ENCODE measurements at regions not wholly inside any gene's neighbourhood (a gene's known extent, or its start where the extent isn't known, plus 50 kb on each side); places are given as distances from the start of the nearest gene placed in this dataset.

DNA sequence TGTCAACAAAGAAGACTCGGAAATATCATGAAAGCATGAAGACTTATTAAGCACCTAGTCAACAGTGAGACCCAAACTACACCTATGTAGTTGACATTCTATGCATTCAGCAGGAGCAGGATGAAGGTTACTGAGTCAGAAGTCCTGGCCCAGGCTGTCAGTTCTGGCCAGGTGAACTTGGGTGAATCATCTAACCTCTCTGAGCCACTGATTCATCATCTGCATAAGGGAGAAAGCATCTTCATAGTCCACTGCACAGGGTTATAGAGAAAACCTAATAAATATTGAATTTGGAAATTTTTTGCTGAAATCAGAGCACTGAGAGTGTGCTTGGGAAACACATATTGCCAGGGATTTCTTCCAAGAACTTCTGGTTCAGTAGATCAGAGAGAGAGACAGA lies 296.0 kb upstream of the SFRP2 start:
- Histone ChIP-seq H3K4me1 (ENCODE audit: control insufficient read depth, low read depth, low read length) (no peaks in the 10 kb centered on the region), H3K9me3 (ENCODE audit: control insufficient read depth, low read depth, low read length) (no peaks in the 10 kb centered on the region), H3K4me3 (ENCODE audit: low read length) (no peak overlapping the region), H3K36me3 (ENCODE audit: control insufficient read depth, low read depth, low read length) (no peaks in the 10 kb centered on the region), H3K27me3 (ENCODE audit: control insufficient read depth, insufficient read depth, low read length) (no peaks in the 10 kb centered on the region), H3K9ac (ENCODE audit: low read length) (no peak overlapping the region), H3K27ac (ENCODE audit: low read length) (no peak overlapping the region)

GRCh38 chr4:154082760-154083535 lies 294.1 kb upstream of the SFRP2 start:
- H3K9ac ChIP-seq (ENCODE audit: low read length): no peak overlapping the region
- no peaks in the 10 kb centered on the region for H3K4me1 ChIP-seq (ENCODE audit: control insufficient read depth, low read depth, low read length)
- no peaks in the 10 kb centered on the region for H3K36me3 ChIP-seq (ENCODE audit: control insufficient read depth, low read depth, low read length)
- H3K27me3 ChIP-seq (ENCODE audit: control insufficient read depth, insufficient read depth, low read length): no peaks in the 10 kb centered on the region
- H3K27ac ChIP-seq (ENCODE audit: low read length): no peak overlapping the region
- no peaks in the 10 kb centered on the region for H3K9me3 ChIP-seq (ENCODE audit: control insufficient read depth, low read depth, low read length)
- no peak overlapping the region for H3K4me3 ChIP-seq (ENCODE audit: low read length)

DNA sequence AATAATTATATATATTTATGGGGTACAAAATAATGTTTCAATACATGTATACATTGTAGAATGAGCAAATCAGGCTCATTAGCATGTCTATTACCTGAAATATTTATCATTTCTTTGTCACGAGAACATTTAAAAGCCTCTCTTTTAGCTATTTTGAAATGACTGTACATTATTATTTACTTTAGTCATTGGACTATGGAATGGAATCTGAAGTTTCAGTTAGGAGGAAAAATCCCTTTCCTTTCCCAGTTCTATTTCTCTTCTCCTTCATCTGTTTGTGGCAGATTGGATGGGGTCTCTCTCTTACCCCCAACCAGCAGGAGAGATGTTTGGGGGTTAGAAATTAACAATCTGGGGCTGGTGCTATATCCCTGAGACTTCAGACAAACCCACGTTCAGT lies 292.5 kb upstream of the SFRP2 start:
- H3K4me1 ChIP-seq (ENCODE audit: control insufficient read depth, low read depth, low read length): no peaks in the 10 kb centered on the region
- no peak overlapping the region for H3K27ac ChIP-seq (ENCODE audit: low read length)
- H3K36me3 ChIP-seq (ENCODE audit: control insufficient read depth, low read depth, low read length): no peaks in the 10 kb centered on the region
- no peak overlapping the region for H3K9ac ChIP-seq (ENCODE audit: low read length)
- H3K4me3 ChIP-seq (ENCODE audit: low read length): no peak overlapping the region
- H3K27me3 ChIP-seq (ENCODE audit: control insufficient read depth, insufficient read depth, low read length): no peaks in the 10 kb centered on the region
- no peaks in the 10 kb centered on the region for H3K9me3 ChIP-seq (ENCODE audit: control insufficient read depth, low read depth, low read length)

DNA sequence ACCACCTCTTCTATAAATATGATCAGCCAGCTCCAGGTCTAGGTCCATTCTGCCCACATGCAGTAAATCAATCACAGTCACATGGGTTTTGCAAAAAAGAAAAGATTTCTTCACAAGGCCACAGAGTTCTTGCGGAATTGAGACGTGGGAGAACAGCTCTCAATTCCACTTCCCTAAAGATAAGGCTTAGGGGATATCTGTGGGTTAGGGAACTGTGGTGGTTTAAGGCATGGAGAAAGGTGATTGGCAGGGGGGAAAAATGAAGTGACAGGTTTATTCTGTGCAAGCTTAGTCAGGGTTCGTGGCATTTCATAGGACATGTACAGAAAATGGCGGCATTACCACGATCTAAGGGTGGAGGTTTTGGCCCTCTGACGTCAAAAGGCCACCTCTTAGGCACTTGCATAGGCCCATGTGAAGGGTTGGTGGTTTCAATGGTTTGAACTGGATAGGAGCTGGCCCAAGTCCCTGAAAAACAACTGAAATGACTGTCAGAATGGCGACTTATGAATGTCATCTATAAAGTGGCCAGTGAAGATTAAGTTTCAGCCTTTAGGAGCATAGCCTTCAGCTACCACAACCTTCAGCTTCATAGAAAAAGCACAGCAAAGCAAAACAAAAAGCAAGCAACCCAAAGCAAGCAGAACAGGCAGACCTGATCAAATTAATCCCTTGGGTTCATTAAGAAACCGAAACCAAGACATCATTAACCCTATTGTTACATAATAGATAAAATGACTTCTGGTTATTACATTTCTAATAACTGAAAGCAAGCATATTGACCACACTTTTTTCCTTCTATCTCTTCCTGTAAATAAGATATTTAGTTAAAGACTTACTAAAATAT lies 289.8 kb upstream of the SFRP2 start:
- Histone ChIP-seq H3K9ac (ENCODE audit: low read length) (no peak overlapping the region), H3K9me3 (ENCODE audit: control insufficient read depth, low read depth, low read length) (no peaks in the 10 kb centered on the region), H3K27me3 (ENCODE audit: control insufficient read depth, insufficient read depth, low read length) (no peaks in the 10 kb centered on the region), H3K27ac (ENCODE audit: low read length) (no peak overlapping the region), H3K4me3 (ENCODE audit: low read length) (no peak overlapping the region), H3K36me3 (ENCODE audit: control insufficient read depth, low read depth, low read length) (no peaks in the 10 kb centered on the region), H3K4me1 (ENCODE audit: control insufficient read depth, low read depth, low read length) (no peaks in the 10 kb centered on the region)

DNA sequence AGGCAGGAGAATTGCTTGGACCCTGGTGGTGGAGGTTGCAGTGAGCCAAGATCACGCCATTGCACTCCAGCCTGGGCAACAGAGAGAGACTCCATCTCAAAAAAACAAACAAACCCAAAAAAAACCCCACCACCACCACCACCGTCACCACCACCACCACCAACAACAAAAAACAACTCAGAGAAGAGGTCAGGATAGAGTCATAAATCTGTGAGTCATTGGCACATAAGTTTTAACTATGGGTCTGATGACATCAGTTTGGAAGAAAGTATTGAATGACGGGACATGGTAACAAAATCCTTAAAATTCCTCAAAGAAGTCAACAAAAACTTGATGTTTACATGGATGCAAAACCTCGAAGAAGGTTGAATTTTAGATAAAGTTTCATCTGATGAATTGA lies 288.0 kb upstream of the SFRP2 start:
- no peak overlapping the region for H3K9ac ChIP-seq (ENCODE audit: low read length)
- H3K4me3 ChIP-seq (ENCODE audit: low read length): no peak overlapping the region
- no peak overlapping the region for H3K27ac ChIP-seq (ENCODE audit: low read length)
- H3K36me3 ChIP-seq (ENCODE audit: control insufficient read depth, low read depth, low read length): no peaks in the 10 kb centered on the region
- no peaks in the 10 kb centered on the region for H3K4me1 ChIP-seq (ENCODE audit: control insufficient read depth, low read depth, low read length)
- H3K27me3 ChIP-seq (ENCODE audit: control insufficient read depth, insufficient read depth, low read length): no peaks in the 10 kb centered on the region
- no peaks in the 10 kb centered on the region for H3K9me3 ChIP-seq (ENCODE audit: control insufficient read depth, low read depth, low read length)

- Histone ChIP-seq H3K4me1 (ENCODE audit: control insufficient read depth, low read depth, low read length) (no peaks in the 10 kb centered on the region), H3K36me3 (ENCODE audit: control insufficient read depth, low read depth, low read length) (no peaks in the 10 kb centered on the region), H3K4me3 (ENCODE audit: low read length) (no peak overlapping the region), H3K9ac (ENCODE audit: low read length) (no peak overlapping the region), H3K27ac (ENCODE audit: low read length) (no peak overlapping the region), H3K9me3 (ENCODE audit: control insufficient read depth, low read depth, low read length) (no peaks in the 10 kb centered on the region), H3K27me3 (ENCODE audit: control insufficient read depth, insufficient read depth, low read length) (no peaks in the 10 kb centered on the region)
Measured at GRCh38 chr4:154073107-154073822, 284.4 kb upstream of the SFRP2 start.

DNA sequence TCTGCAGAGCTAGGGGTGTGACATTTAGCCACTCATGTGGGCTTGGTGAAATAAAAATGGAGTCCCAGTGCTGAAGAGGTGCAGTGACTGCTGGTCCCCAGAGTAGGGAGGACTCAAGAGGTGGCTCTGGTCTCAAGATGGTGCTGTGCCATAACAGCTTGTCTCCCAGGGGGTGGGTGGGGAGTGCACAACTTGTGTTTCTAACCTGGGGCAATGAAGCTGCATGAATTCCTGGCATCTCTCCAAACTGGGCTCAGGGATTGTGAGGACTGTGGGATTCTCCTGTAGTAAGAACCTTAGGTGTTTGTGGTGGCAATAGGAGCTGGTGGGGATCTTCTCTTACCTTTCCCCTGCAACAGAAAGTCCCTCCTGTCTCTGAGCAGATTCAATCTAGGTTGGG lies 278.9 kb upstream of the SFRP2 start:
- H3K27ac ChIP-seq (ENCODE audit: low read length): no peak overlapping the region
- no peak overlapping the region for H3K9ac ChIP-seq (ENCODE audit: low read length)
- no peaks in the 10 kb centered on the region for H3K4me1 ChIP-seq (ENCODE audit: control insufficient read depth, low read depth, low read length)
- no peak overlapping the region for H3K4me3 ChIP-seq (ENCODE audit: low read length)
- H3K36me3 ChIP-seq (ENCODE audit: control insufficient read depth, low read depth, low read length): no peaks in the 10 kb centered on the region
- no peaks in the 10 kb centered on the region for H3K27me3 ChIP-seq (ENCODE audit: control insufficient read depth, insufficient read depth, low read length)
- peaks cover 3% of the 10 kb centered on the region for H3K9me3 ChIP-seq (ENCODE audit: control insufficient read depth, low read depth, low read length)

DNA sequence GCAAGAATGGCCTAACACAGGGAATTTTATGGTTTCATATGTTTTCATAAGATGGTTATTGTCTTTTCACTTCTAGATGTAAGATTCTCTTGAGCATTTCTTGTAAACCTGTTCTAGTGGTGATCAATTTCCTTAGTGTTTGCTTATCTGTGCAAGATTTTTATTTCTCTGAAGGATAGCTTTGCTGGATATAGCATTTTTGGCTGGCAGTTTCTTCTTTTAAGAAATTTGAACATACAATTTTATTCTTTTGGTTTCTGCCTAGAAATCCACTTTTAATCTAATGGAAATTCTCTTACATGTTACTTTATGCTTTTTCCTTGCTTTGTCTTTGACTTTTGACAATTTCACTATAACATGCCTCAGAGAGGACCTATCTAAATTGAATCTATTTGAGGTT lies 276.5 kb upstream of the SFRP2 start:
- Histone ChIP-seq H3K4me1 (ENCODE audit: control insufficient read depth, low read depth, low read length) (no peaks in the 10 kb centered on the region), H3K27me3 (ENCODE audit: control insufficient read depth, insufficient read depth, low read length) (no peaks in the 10 kb centered on the region), H3K27ac (ENCODE audit: low read length) (no peak overlapping the region), H3K9me3 (ENCODE audit: control insufficient read depth, low read depth, low read length) (peaks cover 3% of the 10 kb centered on the region), H3K36me3 (ENCODE audit: control insufficient read depth, low read depth, low read length) (no peaks in the 10 kb centered on the region), H3K9ac (ENCODE audit: low read length) (no peak overlapping the region), H3K4me3 (ENCODE audit: low read length) (no peak overlapping the region)

DNA sequence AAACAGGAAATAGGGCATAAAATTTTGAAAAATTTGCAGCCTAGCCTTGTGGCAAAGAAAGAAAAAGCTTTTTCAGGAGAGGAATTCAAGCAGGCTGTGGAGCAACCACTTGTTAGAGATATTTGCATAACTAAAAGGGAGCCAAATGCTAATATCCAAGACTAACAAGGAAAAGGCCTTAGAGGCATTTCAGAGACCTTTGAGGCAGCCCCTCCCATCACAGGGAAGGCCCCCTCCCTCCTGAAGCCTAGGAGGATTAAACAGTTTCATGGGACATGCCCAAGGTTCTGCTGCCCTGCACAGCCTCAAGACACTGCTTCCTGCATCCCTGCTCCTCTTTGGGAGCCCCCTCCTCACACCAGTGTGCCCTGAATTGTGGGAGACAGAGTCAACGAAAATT lies 275.4 kb upstream of the SFRP2 start:
- Histone ChIP-seq H3K9me3 (ENCODE audit: control insufficient read depth, low read depth, low read length) (peaks cover 3% of the 10 kb centered on the region), H3K4me3 (ENCODE audit: low read length) (no peak overlapping the region), H3K4me1 (ENCODE audit: control insufficient read depth, low read depth, low read length) (no peaks in the 10 kb centered on the region), H3K27me3 (ENCODE audit: control insufficient read depth, insufficient read depth, low read length) (no peaks in the 10 kb centered on the region), H3K27ac (ENCODE audit: low read length) (no peak overlapping the region), H3K9ac (ENCODE audit: low read length) (no peak overlapping the region), H3K36me3 (ENCODE audit: control insufficient read depth, low read depth, low read length) (no peaks in the 10 kb centered on the region)

DNA sequence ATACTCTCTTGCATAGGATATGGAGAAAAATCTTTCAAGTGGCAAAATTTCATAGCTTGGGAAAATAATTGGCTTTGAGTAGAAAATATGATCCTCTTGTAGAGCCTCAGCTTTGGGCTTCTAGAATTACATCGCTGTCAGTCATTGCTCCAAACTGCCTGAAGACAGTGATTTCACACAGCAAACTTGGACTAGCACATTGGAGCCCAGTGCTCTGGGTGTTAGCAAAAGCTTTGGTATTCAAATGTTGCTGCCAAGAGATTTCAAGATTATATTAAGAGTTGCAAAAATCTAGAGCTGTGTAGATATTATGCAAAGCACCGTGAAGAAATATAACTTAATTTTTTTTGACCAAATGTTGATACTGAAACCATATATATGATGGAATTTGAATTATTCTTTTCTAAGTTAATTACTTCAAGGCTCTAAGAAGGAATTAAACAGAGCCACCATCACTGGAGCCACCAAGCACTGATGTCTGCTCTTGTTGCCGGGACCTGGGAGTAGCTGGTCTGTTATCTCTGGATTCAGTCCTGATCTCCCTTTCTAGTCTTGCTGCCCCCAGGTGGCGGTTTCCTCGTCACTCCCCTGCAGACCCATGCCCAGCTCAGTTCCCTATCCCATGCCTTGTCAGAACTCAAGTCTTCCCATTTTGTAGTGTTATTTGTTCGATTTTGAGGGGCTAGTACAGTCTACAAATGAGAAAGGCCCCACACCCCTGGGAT lies 260.7 kb upstream of the SFRP2 start:
- no peak overlapping the region for H3K9ac ChIP-seq (ENCODE audit: low read length)
- no peaks in the 10 kb centered on the region for H3K27me3 ChIP-seq (ENCODE audit: control insufficient read depth, insufficient read depth, low read length)
- H3K36me3 ChIP-seq (ENCODE audit: control insufficient read depth, low read depth, low read length): no peaks in the 10 kb centered on the region
- peaks cover 4% of the 10 kb centered on the region for H3K4me1 ChIP-seq (ENCODE audit: control insufficient read depth, low read depth, low read length)
- no peak overlapping the region for H3K27ac ChIP-seq (ENCODE audit: low read length)
- H3K4me3 ChIP-seq (ENCODE audit: low read length): no peak overlapping the region
- peaks cover 6% of the 10 kb centered on the region for H3K9me3 ChIP-seq (ENCODE audit: control insufficient read depth, low read depth, low read length)

DNA sequence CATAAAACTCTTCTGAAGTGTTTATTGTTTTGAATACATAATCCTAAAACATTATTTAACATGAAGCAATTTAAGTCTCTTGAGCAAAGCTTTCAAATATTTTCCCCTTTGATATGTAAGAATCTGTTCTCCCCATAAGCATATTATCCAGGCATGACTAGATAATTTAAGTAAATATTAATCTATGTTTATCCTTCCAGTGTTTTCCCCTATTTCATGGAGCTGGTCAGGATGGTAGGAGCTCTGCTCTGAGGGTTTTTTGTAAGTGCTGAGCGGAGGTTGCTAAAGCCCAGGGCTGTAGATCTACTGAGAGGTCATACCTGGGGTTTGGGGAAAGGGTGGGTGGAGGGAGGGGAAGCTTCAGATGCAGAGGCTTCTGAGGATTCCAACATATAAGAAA lies 258.9 kb upstream of the SFRP2 start:
- H3K27me3 ChIP-seq (ENCODE audit: control insufficient read depth, insufficient read depth, low read length): no peaks in the 10 kb centered on the region
- no peaks in the 10 kb centered on the region for H3K9me3 ChIP-seq (ENCODE audit: control insufficient read depth, low read depth, low read length)
- H3K27ac ChIP-seq (ENCODE audit: low read length): no peak overlapping the region
- H3K4me3 ChIP-seq (ENCODE audit: low read length): no peak overlapping the region
- H3K36me3 ChIP-seq (ENCODE audit: control insufficient read depth, low read depth, low read length): no peaks in the 10 kb centered on the region
- peaks cover 4% of the 10 kb centered on the region for H3K4me1 ChIP-seq (ENCODE audit: control insufficient read depth, low read depth, low read length)
- H3K9ac ChIP-seq (ENCODE audit: low read length): no peak overlapping the region

Data from iPS-18a (cell line).